GM06990 (cell line): ENCODE measurements at regions not wholly inside any gene's neighbourhood (a gene's known extent, or its start where the extent isn't known, plus 50 kb on each side); places are given as distances from the start of the nearest gene placed in this dataset.

ENCODE experiments used
- DNase-seq: peaks from one replicate; pipeline ENCODE4 v3.0.0-alpha.2; 2011; ENCODE audit not compliant: insufficient read length; ENCODE audit errors: extremely low read depth
- H3K27me3 ChIP-seq: replicated peaks from 2 replicates; pipeline ENCODE4 v1.6.0; 2011; ENCODE audit warnings: low read length; ENCODE audit not compliant: control insufficient read depth, insufficient read depth
- H3K36me3 ChIP-seq: 2 replicates; pipeline ENCODE4 v1.5.1; 2011; ENCODE audit warnings: low read length; ENCODE audit not compliant: control insufficient read depth, insufficient read depth
- H3K4me3 ChIP-seq: replicated peaks from 2 replicates; pipeline ENCODE4 v1.5.1; 2011; ENCODE audit warnings: low read depth, mild to moderate bottlenecking, control low read depth, low read length
- CTCF ChIP-seq: IDR thresholded peaks from 2 replicates; pipeline ENCODE4 v1.5.1; 2011; ENCODE audit warnings: low read length, control low read depth, mild to moderate bottlenecking, inconsistent platforms; ENCODE audit not compliant: insufficient read depth, poor library complexity, severe bottlenecking

GRCh38 chr7:106348231-106348630, 63.4 kb upstream of the NAMPT start:
- no peaks in the 10 kb centered on the region for H3K36me3 ChIP-seq
- no peak for DNase-seq
- H3K4me3 ChIP-seq: no peak overlapping the region
- no peak for TF ChIP-seq CTCF
- H3K27me3 ChIP-seq: no peaks in the 10 kb centered on the region

- DNase-seq: peak; percentile 33
- Histone ChIP-seq H3K4me3 (peak overlapping the region; percentile 34), H3K27me3 (no peaks in the 10 kb centered on the region), H3K36me3 (no peaks in the 10 kb centered on the region)
- no peak for TF ChIP-seq CTCF
Measured at GRCh38 chr7:106347229-106347833, 62.5 kb upstream of the NAMPT start.

GRCh38 chr7:106346678-106347217, 62.0 kb upstream of the NAMPT start:
- H3K27me3 ChIP-seq: no peaks in the 10 kb centered on the region
- H3K4me3 ChIP-seq: peak overlapping the region; percentile 34
- no peaks in the 10 kb centered on the region for H3K36me3 ChIP-seq
- peak; percentile 73 for DNase-seq
- no peak for TF ChIP-seq CTCF

GRCh38 chr7:106346167-106346677, 61.4 kb upstream of the NAMPT start:
- H3K4me3 ChIP-seq: no peak overlapping the region
- no peaks in the 10 kb centered on the region for H3K27me3 ChIP-seq
- no peak for TF ChIP-seq CTCF
- no peaks in the 10 kb centered on the region for H3K36me3 ChIP-seq
- no peak for DNase-seq

GRCh38 chr7:106345421-106346166, 60.8 kb upstream of the NAMPT start:
- no peak overlapping the region for H3K4me3 ChIP-seq
- TF ChIP-seq CTCF: no peak
- no peak for DNase-seq
- H3K27me3 ChIP-seq: no peaks in the 10 kb centered on the region
- no peaks in the 10 kb centered on the region for H3K36me3 ChIP-seq
